Uterus (tissue), 3 donors: ENCODE measurements at regions not wholly inside any gene's neighbourhood (a gene's known extent, or its start where the extent isn't known, plus 50 kb on each side); places are given as distances from the start of the nearest gene placed in this dataset.
A peak's percentile ranks its signal among the peaks of the same experiment; 100 is the strongest.
"Not testable (repeated sequence)": the region's sequence is repeated elsewhere in the genome, so short reads cannot be mapped to it uniquely, and the experiment has no call there.

ENCODE experiments used
- DNase-seq, 2 donors: peaks; one replicate each; pipeline ENCODE4 v3.0.0-alpha.2; 2019 to 2020
- H3K27ac ChIP-seq, 2 donors: fragments of 200-600 bp; sonication (generic); 1 replicate in 1 of 2; 2 replicates in 1 of 2; pipeline ENCODE4 v1.5.1; 2016 to 2018
- H3K27me3 ChIP-seq, 2 donors: fragments of 200-600 bp; sonication (generic); one replicate each; pipeline ENCODE4 v1.5.1; 2018 to 2019; ENCODE audit warnings: control low read depth in 1 of 2
- H3K36me3 ChIP-seq, 2 donors: fragments of 200-600 bp; sonication (generic); one replicate each; pipeline ENCODE4 v1.5.1; 2019; ENCODE audit warnings: control low read depth in 1 of 2
- H3K4me1 ChIP-seq, 2 donors: fragments of 200-600 bp; sonication (generic); one replicate each; pipeline ENCODE4 v1.5.1; 2018 to 2019; ENCODE audit warnings: control low read depth in 1 of 2
- H3K4me3 ChIP-seq, 2 donors: fragments of 200-600 bp; sonication (generic); 1 replicate in 1 of 2; 2 replicates in 1 of 2; pipeline ENCODE4 v1.5.1; 2018 to 2019; ENCODE audit warnings: mild to moderate bottlenecking in 1 of 2
- H3K9me3 ChIP-seq, 2 donors: fragments of 200-600 bp; sonication (generic); one replicate each; pipeline ENCODE4 v1.5.1; 2019; ENCODE audit warnings: control low read depth in 1 of 2
- POLR2A ChIP-seq, 2 donors: fragments of 450-650 bp; IDR thresholded peaks; one replicate each; pipeline ENCODE4 v1.6.1; 2016; ENCODE audit warnings: antibody characterized with exemption in 2 of 2, mild to moderate bottlenecking in 1 of 2, moderate library complexity in 1 of 2
- intact Hi-C: fragments of 100-400 bp; cut with DNase I; formaldehyde crosslinking; loops from one replicate; pipeline ENCODE4 v1.15.1; 2023; ENCODE audit warnings: low total_unique reads
- TF ChIP-seq, protein P1 (sequence below), 4 experiments: fragments of 200-600 bp in 2 of 4; fragments of 450-650 bp in 2 of 4; sonication (generic) in 2 of 4; IDR thresholded peaks; one replicate each; pipeline ENCODE4 v1.5.1; 2016 to 2019; ENCODE audit warnings: antibody characterized with exemption in 4 of 4, mild to moderate bottlenecking in 2 of 4, moderate library complexity in 1 of 4
- donor health status: DM: yes; HTN: yes; CAD: no.

DNA sequence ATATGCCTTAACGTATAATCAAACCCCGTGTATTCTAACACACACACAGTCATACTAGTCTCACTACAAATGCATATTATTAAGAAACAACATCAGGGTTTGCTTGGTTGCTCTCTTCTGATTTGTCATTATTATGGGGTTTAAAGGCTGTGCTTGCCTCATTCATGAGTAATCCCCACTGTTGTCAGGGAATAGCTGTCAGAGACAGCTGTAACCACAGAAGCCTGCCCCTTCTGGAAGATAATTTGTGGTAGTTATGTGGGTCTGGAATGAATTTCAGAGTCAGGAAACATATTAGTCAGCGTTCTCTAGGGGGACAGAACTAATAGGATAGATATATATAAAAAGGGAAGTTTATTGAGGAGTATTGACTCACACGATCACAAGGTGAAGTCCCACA, 456.9 kb upstream of the TMEM132C start:
- no peak overlapping the region for H3K4me3 ChIP-seq
- intact Hi-C loops, result no loop called here
- no peaks in the 10 kb centered on the region for H3K36me3 ChIP-seq
- no peaks in the 10 kb centered on the region for H3K4me1 ChIP-seq
- DNase-seq, result no peak
- TF ChIP-seq POLR2A (IDR thresholded peaks at IDR 0.05), result no peak
- TF ChIP-seq, protein P1, sequence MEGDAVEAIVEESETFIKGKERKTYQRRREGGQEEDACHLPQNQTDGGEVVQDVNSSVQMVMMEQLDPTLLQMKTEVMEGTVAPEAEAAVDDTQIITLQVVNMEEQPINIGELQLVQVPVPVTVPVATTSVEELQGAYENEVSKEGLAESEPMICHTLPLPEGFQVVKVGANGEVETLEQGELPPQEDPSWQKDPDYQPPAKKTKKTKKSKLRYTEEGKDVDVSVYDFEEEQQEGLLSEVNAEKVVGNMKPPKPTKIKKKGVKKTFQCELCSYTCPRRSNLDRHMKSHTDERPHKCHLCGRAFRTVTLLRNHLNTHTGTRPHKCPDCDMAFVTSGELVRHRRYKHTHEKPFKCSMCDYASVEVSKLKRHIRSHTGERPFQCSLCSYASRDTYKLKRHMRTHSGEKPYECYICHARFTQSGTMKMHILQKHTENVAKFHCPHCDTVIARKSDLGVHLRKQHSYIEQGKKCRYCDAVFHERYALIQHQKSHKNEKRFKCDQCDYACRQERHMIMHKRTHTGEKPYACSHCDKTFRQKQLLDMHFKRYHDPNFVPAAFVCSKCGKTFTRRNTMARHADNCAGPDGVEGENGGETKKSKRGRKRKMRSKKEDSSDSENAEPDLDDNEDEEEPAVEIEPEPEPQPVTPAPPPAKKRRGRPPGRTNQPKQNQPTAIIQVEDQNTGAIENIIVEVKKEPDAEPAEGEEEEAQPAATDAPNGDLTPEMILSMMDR (IDR thresholded peaks at IDR 0.05), result no peak
- H3K9me3 ChIP-seq, result no peaks in the 10 kb centered on the region
- H3K27me3 ChIP-seq, result no peaks in the 10 kb centered on the region
- peak overlapping the region in 1 of 2 donors; percentile 4 for H3K27ac ChIP-seq

DNA sequence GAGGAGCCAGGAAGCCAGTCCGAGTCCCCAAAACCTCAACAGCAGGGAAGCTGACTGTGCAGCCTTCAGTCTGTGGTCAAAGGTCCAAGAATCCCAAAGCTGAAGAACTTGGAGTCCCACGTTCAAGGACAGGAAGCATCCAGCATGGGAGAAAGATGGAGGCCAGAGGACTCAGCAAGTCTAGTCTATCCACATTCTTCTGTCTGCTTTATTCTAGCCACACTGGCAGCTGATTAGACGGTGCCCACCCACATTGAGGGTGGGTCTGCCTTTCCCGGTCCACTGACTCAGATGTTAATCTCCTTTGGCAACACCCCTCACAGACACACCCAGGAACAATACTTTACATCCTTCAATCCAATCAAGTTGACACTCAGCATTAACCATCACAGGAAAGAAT, 456.5 kb upstream of the TMEM132C start:
- H3K4me3 ChIP-seq, H3K9me3 ChIP-seq, intact Hi-C loops, H3K27me3 ChIP-seq, DNase-seq, H3K36me3 ChIP-seq, H3K4me1 ChIP-seq: not testable (repeated sequence)
- H3K27ac ChIP-seq, result peak overlapping the region in 1 of 2 donors; percentile 4

DNA sequence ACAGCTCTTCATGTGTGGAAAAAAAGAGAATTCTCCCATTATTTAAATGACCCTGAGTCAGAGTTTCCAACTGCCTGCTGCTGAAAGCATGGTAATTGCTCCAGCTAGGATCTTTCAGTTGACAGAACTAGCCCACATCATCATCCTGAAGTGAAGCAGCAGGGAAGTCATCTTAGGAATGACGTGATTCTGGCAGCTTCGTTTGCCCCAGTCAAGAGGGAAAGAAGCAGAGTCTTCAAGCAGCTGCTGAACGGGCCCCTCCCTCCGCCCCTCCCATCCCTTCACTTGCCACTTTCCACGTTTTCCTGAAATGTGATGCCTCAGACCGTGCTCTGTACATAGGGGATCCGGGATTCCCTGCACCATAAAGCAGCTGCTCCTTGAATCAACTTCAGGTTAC, 455.0 kb upstream of the TMEM132C start:
- Histone ChIP-seq H3K4me3 (no peak overlapping the region), H3K4me1 (no peaks in the 10 kb centered on the region), H3K9me3 (no peaks in the 10 kb centered on the region), H3K27ac (no peak overlapping the region), H3K27me3 (no peaks in the 10 kb centered on the region), H3K36me3 (no peaks in the 10 kb centered on the region)
- no peak for TF ChIP-seq POLR2A (IDR thresholded peaks at IDR 0.05)
- TF ChIP-seq, protein P1 (IDR thresholded peaks at IDR 0.05), result no peak
- intact Hi-C loops, result no loop called here
- peak; percentile 21 to 54 for DNase-seq

DNA sequence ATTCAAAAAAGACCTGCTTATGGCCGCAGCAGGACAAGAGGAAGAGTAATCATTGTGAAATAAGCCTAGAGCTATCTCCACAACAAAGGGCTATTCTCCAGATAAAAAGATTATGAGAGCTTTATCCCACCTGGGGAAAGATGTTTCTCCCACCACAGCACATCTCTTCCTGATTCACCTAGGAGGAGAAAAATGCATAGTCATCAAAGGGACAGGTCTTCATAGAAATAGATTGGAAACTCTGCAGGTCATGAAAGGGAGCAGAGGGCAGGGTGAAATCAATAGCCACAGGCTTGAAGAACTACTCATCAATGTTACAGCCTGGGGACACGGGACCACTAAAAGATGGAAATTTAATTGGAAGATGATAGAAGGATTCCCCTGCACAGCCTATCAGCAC, 453.8 kb upstream of the TMEM132C start:
- Histone ChIP-seq H3K4me1 (no peaks in the 10 kb centered on the region), H3K27ac (no peak overlapping the region), H3K36me3 (no peaks in the 10 kb centered on the region), H3K27me3 (no peaks in the 10 kb centered on the region), H3K9me3 (no peaks in the 10 kb centered on the region), H3K4me3 (no peak overlapping the region)
- TF ChIP-seq, protein P1 (IDR thresholded peaks at IDR 0.05), result no peak
- no peak for TF ChIP-seq POLR2A (IDR thresholded peaks at IDR 0.05)
- DNase-seq, result no peak
- intact Hi-C loops, result no loop called here

DNA sequence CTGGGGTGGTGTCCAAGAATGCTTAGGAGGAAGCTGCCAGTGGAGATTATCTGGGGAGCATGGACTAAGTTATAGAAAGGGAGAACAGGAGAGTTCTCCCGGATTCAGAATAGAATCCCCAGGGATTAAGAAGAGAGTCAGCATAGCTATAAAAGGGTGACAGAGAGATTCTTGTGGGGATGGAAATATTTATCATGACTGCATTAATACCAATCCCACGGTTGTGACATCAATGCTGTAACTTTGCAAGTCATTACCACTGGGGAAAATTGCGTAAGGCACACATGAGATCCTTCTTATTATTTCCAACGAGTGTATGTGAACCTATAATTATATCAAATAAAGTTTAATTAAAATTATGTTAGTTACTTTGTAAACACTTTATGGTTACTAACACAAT, 447.9 kb upstream of the TMEM132C start:
- H3K27me3 ChIP-seq, result no peaks in the 10 kb centered on the region
- intact Hi-C loops, result no loop called here
- DNase-seq, result no peak
- H3K36me3 ChIP-seq, result no peaks in the 10 kb centered on the region
- H3K27ac ChIP-seq, result no peak overlapping the region
- no peak overlapping the region for H3K4me3 ChIP-seq
- H3K4me1 ChIP-seq, result no peaks in the 10 kb centered on the region
- TF ChIP-seq, protein P1 (IDR thresholded peaks at IDR 0.05), result no peak
- TF ChIP-seq POLR2A (IDR thresholded peaks at IDR 0.05), result no peak
- H3K9me3 ChIP-seq, result no peaks in the 10 kb centered on the region

DNA sequence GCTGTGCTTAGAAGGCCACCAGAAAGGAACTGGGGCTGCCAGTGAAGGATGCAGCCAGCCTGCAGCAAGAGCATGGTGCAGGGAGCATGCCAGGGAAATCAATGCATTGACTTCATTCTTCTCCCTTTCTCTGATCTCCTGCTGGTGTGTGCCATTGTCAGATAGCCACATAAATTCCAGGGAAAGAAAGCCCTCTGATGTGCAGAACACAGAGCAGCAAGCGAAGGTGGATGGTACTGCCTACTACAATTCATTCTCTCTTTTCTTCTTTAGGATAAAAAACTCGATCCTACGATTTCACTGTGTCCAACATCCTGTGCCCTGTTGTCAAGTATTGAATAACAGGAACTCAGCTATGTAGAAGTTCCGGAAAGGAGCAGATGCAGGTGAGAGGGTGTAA, 446.7 kb upstream of the TMEM132C start:
- Histone ChIP-seq H3K27me3 (no peaks in the 10 kb centered on the region), H3K4me1 (no peaks in the 10 kb centered on the region), H3K27ac (no peak overlapping the region), H3K36me3 (no peaks in the 10 kb centered on the region), H3K9me3 (no peaks in the 10 kb centered on the region), H3K4me3 (no peak overlapping the region)
- TF ChIP-seq, protein P1 (IDR thresholded peaks at IDR 0.05), result no peak
- no peak for TF ChIP-seq POLR2A (IDR thresholded peaks at IDR 0.05)
- no peak for DNase-seq
- intact Hi-C loops, result no loop called here
